ENCODE measurements at regions not wholly inside any gene's neighbourhood (a gene's known extent, or its start where the extent isn't known, plus 50 kb on each side); places are given as distances from the start of the nearest gene placed in this dataset.

DNA sequence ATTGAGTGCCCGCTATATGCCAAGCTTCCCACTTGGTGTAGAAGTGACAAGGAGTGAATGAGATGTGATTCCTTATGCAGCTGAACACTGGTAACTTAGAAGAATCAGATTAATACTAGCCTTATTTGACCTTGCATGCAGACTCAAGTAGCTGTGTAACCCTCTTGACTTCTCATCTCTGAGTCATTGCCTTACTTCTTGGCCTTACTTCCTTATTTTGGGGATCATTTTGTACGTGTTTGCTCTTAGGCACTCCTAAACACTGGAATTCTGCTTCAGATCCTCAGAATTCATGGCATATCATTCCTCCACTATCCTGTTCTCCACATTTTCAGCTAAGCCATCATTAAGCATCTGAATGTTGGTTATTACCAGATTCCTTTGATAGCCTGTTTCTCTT lies 948.9 kb upstream of the ARRDC3 start:
- Histone ChIP-seq H3K9me3 (ENCODE audit: insufficient read depth, low read depth, low read length) (no peaks in the 10 kb centered on the region), H3K9ac (ENCODE audit: low read length) (no peak overlapping the region), H4K12ac (ENCODE audit: low read depth, low read length) (no peak overlapping the region), H3K18ac (ENCODE audit: low read length) (no peak overlapping the region), H3K36me3 (ENCODE audit: control insufficient read depth in 1 of 2, insufficient read depth in 2 of 2, low read length in 2 of 2) (no peaks in the 10 kb centered on the region), H2AFZ (ENCODE audit: insufficient read depth, low read length, poor library complexity) (no peak overlapping the region), H2BK12ac (ENCODE audit: low read length) (no peak overlapping the region), H2BK5ac (ENCODE audit: low read depth, low read length, poor library complexity) (no peak overlapping the region), H3K23ac (ENCODE audit: low read length) (no peak overlapping the region), H3K27me3 (ENCODE audit: insufficient read depth, low read length) (no peaks in the 10 kb centered on the region), H3K27ac (ENCODE audit: low read depth, low read length) (no peak overlapping the region), H3K4me1 (ENCODE audit: control insufficient read depth in 1 of 2, insufficient read depth in 2 of 2, low read length in 2 of 2) (no peaks in the 10 kb centered on the region), H4K8ac (ENCODE audit: low read depth, low read length) (no peak overlapping the region), H4K91ac (ENCODE audit: low read depth, low read length) (no peak overlapping the region), H2BK120ac (ENCODE audit: insufficient read depth, low read length, poor library complexity) (no peak overlapping the region), H3K4me3 (ENCODE audit: low read depth, low read length) (no peak overlapping the region), H3K79me2 (ENCODE audit: control insufficient read depth, insufficient read depth, low read length, poor library complexity) (no peaks in the 10 kb centered on the region), H3K79me1 (ENCODE audit: low read length) (no peaks in the 10 kb centered on the region), H2AK5ac (ENCODE audit: low read length) (no peak overlapping the region), H3K4me2 (ENCODE audit: low read length) (no peak overlapping the region), H3K4ac (ENCODE audit: low read depth, low read length) (no peak overlapping the region), H3K14ac (ENCODE audit: low read length) (no peak overlapping the region)
- no CpG with 5 or more reads among the region's 2 CpGs for WGBS (ENCODE audit: extremely low coverage, insufficient coverage, insufficient read length)
- no peak for DNase-seq

DNA sequence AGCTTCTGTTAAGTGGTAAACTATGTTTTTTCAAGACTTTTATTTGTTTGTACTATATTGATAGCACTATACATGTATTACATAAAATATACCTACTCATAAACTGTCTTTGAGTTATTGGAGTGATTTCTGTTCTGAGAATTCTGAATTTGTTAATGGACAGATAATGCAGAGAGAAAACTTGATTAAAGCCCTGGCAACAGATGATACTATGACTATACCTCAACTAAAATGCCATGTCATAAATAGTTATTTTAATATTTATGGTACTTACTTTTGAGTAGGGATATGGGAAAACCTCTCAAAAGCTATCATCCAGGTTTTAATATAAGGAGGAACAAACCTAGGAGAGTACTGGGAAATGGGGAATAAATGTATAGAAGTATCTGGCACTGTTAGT lies 947.2 kb upstream of the ARRDC3 start:
- Histone ChIP-seq H2AFZ (ENCODE audit: insufficient read depth, low read length, poor library complexity) (no peak overlapping the region), H3K4me2 (ENCODE audit: low read length) (no peak overlapping the region), H3K23ac (ENCODE audit: low read length) (no peak overlapping the region), H4K8ac (ENCODE audit: low read depth, low read length) (no peak overlapping the region), H4K12ac (ENCODE audit: low read depth, low read length) (no peak overlapping the region), H2BK5ac (ENCODE audit: low read depth, low read length, poor library complexity) (no peak overlapping the region), H3K4me1 (ENCODE audit: control insufficient read depth in 1 of 2, insufficient read depth in 2 of 2, low read length in 2 of 2) (no peaks in the 10 kb centered on the region), H2AK5ac (ENCODE audit: low read length) (no peak overlapping the region), H4K91ac (ENCODE audit: low read depth, low read length) (no peak overlapping the region), H3K79me2 (ENCODE audit: control insufficient read depth, insufficient read depth, low read length, poor library complexity) (no peaks in the 10 kb centered on the region), H2BK120ac (ENCODE audit: insufficient read depth, low read length, poor library complexity) (no peak overlapping the region), H3K4ac (ENCODE audit: low read depth, low read length) (no peak overlapping the region), H3K27ac (ENCODE audit: low read depth, low read length) (no peak overlapping the region), H3K27me3 (ENCODE audit: insufficient read depth, low read length) (no peaks in the 10 kb centered on the region), H2BK12ac (ENCODE audit: low read length) (no peak overlapping the region), H3K79me1 (ENCODE audit: low read length) (no peaks in the 10 kb centered on the region), H3K9ac (ENCODE audit: low read length) (no peak overlapping the region), H3K36me3 (ENCODE audit: control insufficient read depth in 1 of 2, insufficient read depth in 2 of 2, low read length in 2 of 2) (no peaks in the 10 kb centered on the region), H3K4me3 (ENCODE audit: low read depth, low read length) (no peak overlapping the region), H3K18ac (ENCODE audit: low read length) (no peak overlapping the region), H3K9me3 (ENCODE audit: insufficient read depth, low read depth, low read length) (no peaks in the 10 kb centered on the region), H3K14ac (ENCODE audit: low read length) (no peak overlapping the region)
- no peak for DNase-seq

DNA sequence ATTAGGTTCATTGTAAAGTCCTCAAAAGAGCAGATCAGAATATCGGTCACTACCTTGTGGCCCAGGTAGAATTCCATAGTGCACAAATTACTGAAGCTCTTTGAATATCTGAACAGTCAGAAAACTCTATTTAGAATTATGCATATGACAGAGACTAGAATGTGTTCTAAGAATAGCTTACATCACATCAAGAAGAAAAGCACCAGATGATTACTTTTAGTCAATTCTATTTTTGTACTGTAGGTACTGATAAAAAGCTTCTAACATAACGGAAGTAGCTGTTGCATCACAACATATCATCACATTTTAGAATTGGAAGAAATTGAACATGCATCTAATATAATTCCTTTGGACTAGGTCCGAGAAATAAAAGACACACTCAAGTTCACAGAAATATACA lies 946.6 kb upstream of the ARRDC3 start:
- Histone ChIP-seq H4K8ac (ENCODE audit: low read depth, low read length) (no peak overlapping the region), H3K14ac (ENCODE audit: low read length) (no peak overlapping the region), H4K91ac (ENCODE audit: low read depth, low read length) (no peak overlapping the region), H3K4me2 (ENCODE audit: low read length) (no peak overlapping the region), H3K23ac (ENCODE audit: low read length) (no peak overlapping the region), H2AK5ac (ENCODE audit: low read length) (no peak overlapping the region), H3K4ac (ENCODE audit: low read depth, low read length) (no peak overlapping the region), H2BK12ac (ENCODE audit: low read length) (no peak overlapping the region), H3K79me1 (ENCODE audit: low read length) (no peaks in the 10 kb centered on the region), H3K27ac (ENCODE audit: low read depth, low read length) (no peak overlapping the region), H2BK5ac (ENCODE audit: low read depth, low read length, poor library complexity) (no peak overlapping the region), H3K27me3 (ENCODE audit: insufficient read depth, low read length) (no peaks in the 10 kb centered on the region), H3K18ac (ENCODE audit: low read length) (no peak overlapping the region), H4K12ac (ENCODE audit: low read depth, low read length) (no peak overlapping the region), H3K9me3 (ENCODE audit: insufficient read depth, low read depth, low read length) (no peaks in the 10 kb centered on the region), H3K79me2 (ENCODE audit: control insufficient read depth, insufficient read depth, low read length, poor library complexity) (no peaks in the 10 kb centered on the region), H3K36me3 (ENCODE audit: control insufficient read depth in 1 of 2, insufficient read depth in 2 of 2, low read length in 2 of 2) (no peaks in the 10 kb centered on the region), H3K9ac (ENCODE audit: low read length) (no peak overlapping the region), H3K4me3 (ENCODE audit: low read depth, low read length) (no peak overlapping the region), H3K4me1 (ENCODE audit: control insufficient read depth in 1 of 2, insufficient read depth in 2 of 2, low read length in 2 of 2) (no peaks in the 10 kb centered on the region), H2AFZ (ENCODE audit: insufficient read depth, low read length, poor library complexity) (no peak overlapping the region), H2BK120ac (ENCODE audit: insufficient read depth, low read length, poor library complexity) (no peak overlapping the region)
- DNase-seq: no peak
- WGBS (ENCODE audit: extremely low coverage, insufficient coverage, insufficient read length): no CpG with 5 or more reads among the region's 3 CpGs

DNA sequence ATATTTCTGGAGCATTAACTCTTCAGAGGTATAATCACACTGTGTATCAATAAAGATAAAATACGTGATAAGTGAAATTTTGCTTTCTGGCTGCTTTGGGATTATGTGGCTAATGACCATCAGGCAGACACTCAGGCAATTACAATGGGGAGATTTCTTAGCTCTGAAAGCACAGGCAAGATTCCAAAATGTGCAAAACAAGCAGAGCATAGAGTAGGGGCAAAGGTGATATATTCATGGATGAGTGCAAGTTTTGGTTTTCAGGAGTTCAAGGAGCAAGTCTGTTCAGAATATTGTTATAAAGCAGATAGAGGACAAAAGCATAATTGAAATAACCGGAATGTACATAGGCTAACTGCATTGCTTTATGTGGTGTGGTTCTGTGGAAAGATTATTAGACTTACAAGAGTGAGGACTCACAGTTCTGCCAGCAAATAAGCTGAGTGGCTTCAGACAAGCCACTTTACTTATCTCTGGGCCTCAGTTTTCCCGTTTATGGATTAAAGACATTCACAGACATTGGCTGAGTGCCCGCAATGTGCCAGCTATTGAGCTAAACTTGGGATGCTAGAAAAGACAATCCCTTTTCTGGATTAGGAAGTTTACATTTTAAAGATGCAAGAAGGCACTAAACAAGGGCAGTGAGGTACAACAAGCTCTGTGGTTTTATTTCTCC lies 945.6 kb upstream of the ARRDC3 start:
- no peak overlapping the region for H2BK12ac ChIP-seq (ENCODE audit: low read length)
- no CpG with 5 or more reads among the region's 4 CpGs for WGBS (ENCODE audit: extremely low coverage, insufficient coverage, insufficient read length)

More for the DNA sequence above, 945.6 kb upstream of the ARRDC3 start:
- Histone ChIP-seq H3K4ac (ENCODE audit: low read depth, low read length) (no peak overlapping the region), H3K27me3 (ENCODE audit: insufficient read depth, low read length) (no peaks in the 10 kb centered on the region), H3K23ac (ENCODE audit: low read length) (no peak overlapping the region), H4K91ac (ENCODE audit: low read depth, low read length) (no peak overlapping the region), H3K18ac (ENCODE audit: low read length) (no peak overlapping the region), H2BK120ac (ENCODE audit: insufficient read depth, low read length, poor library complexity) (no peak overlapping the region), H3K79me2 (ENCODE audit: control insufficient read depth, insufficient read depth, low read length, poor library complexity) (no peaks in the 10 kb centered on the region), H3K36me3 (ENCODE audit: control insufficient read depth in 1 of 2, insufficient read depth in 2 of 2, low read length in 2 of 2) (no peaks in the 10 kb centered on the region), H2AFZ (ENCODE audit: insufficient read depth, low read length, poor library complexity) (no peak overlapping the region), H3K14ac (ENCODE audit: low read length) (no peak overlapping the region), H3K9me3 (ENCODE audit: insufficient read depth, low read depth, low read length) (no peaks in the 10 kb centered on the region), H3K9ac (ENCODE audit: low read length) (no peak overlapping the region), H2AK5ac (ENCODE audit: low read length) (no peak overlapping the region), H3K4me3 (ENCODE audit: low read depth, low read length) (no peak overlapping the region), H3K79me1 (ENCODE audit: low read length) (no peaks in the 10 kb centered on the region), H2BK5ac (ENCODE audit: low read depth, low read length, poor library complexity) (no peak overlapping the region), H3K4me1 (ENCODE audit: control insufficient read depth in 1 of 2, insufficient read depth in 2 of 2, low read length in 2 of 2) (no peaks in the 10 kb centered on the region), H3K27ac (ENCODE audit: low read depth, low read length) (no peak overlapping the region), H4K8ac (ENCODE audit: low read depth, low read length) (no peak overlapping the region), H4K12ac (ENCODE audit: low read depth, low read length) (no peak overlapping the region), H3K4me2 (ENCODE audit: low read length) (no peak overlapping the region)
- no peak for DNase-seq
